ENCODE measurements at regions not wholly inside any gene's neighbourhood (a gene's known extent, or its start where the extent isn't known, plus 50 kb on each side); places are given as distances from the start of the nearest gene placed in this dataset.

DNA sequence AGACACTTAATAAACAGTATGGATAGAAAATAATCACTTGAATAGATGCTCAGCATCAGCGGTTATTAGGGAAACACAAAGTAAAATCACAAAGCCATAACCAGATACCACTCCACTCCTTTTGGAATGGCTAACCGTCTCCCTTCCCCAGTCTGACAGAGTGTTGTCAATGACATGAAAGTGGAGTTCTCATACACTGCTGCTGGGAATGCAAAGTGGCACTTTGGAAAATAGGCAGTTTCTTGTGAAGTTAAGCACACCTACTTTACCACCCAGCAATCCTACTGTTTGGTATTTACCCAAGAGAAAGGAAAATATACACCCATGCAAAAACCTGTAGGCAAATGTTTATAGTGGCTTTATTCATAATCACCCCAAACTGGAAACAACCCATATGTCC lies 81.0 kb upstream of the KLHL25 start:
- Histone ChIP-seq H3K4me3 (ENCODE audit: low read depth in 2 of 2, low read length in 1 of 2) (no peak overlapping the region), H3K36me3 (replicated peaks in 1 of 2; ENCODE audit: control insufficient read depth in 1 of 2, insufficient read depth in 2 of 2, low read length in 1 of 2) (no peaks in the 10 kb centered on the region), H3K9ac (no peak overlapping the region), H3K27ac (ENCODE audit: low read depth in 2 of 2, low read length in 1 of 2) (no peak overlapping the region), H3K27me3 (ENCODE audit: insufficient read depth) (no peaks in the 10 kb centered on the region), H3K9me3 (no peaks in the 10 kb centered on the region), H3K4me2 (no peak overlapping the region), H3K9me2 (no peaks in the 10 kb centered on the region), H2AFZ (ENCODE audit: low read depth) (no peak overlapping the region), H4K20me1 (ENCODE audit: insufficient read depth) (no peaks in the 10 kb centered on the region), H3K4me1 (ENCODE audit: control insufficient read depth in 1 of 2, insufficient read depth in 2 of 2, low read depth in 1 of 2, low read length in 1 of 2) (no peaks in the 10 kb centered on the region; a peak in 1 of 4 replicates), H3K79me2 (ENCODE audit: insufficient read depth) (no peaks in the 10 kb centered on the region), H3F3A (replicated peaks; ENCODE audit: insufficient read depth) (no peaks in the 10 kb centered on the region)
- no peak for DNase-seq
- POLR2A ChIA-PET = no interaction called here
- CTCF ChIA-PET = interaction anchor here (4.1 kb wide), 1 partner anchor 11 kb away, joined by 24 read pairs; no protein-coding TSS in a partner anchor
- TF ChIP-seq POLR2AphosphoS5 (IDR thresholded peaks at IDR 0.05; ENCODE audit: low read depth, low read length) (no peak), SMC3 (IDR thresholded peaks at IDR 0.05; ENCODE audit: low read depth, low read length) (no peak), GABPA (IDR thresholded peaks at IDR 0.05; ENCODE audit: low read depth) (no peak), EZH2phosphoT487 (IDR thresholded peaks at IDR 0.05; ENCODE audit: borderline replicate concordance, low read depth) (no peak), FOSL2 (IDR thresholded peaks at IDR 0.05; ENCODE audit: borderline replicate concordance, low read depth) (no peak), ELF1 (IDR thresholded peaks at IDR 0.05) (no peak), FOXM1 (IDR thresholded peaks at IDR 0.05; ENCODE audit: low read depth) (no peak), YY1 (IDR thresholded peaks at IDR 0.05; ENCODE audit: low read depth) (no peak), JUND (IDR thresholded peaks at IDR 0.05) (no peak), TCF12 (IDR thresholded peaks at IDR 0.05) (no peak), TEAD4 (IDR thresholded peaks at IDR 0.05; ENCODE audit: borderline replicate concordance, insufficient read depth) (no peak)
- TF ChIP-seq, protein P1, sequence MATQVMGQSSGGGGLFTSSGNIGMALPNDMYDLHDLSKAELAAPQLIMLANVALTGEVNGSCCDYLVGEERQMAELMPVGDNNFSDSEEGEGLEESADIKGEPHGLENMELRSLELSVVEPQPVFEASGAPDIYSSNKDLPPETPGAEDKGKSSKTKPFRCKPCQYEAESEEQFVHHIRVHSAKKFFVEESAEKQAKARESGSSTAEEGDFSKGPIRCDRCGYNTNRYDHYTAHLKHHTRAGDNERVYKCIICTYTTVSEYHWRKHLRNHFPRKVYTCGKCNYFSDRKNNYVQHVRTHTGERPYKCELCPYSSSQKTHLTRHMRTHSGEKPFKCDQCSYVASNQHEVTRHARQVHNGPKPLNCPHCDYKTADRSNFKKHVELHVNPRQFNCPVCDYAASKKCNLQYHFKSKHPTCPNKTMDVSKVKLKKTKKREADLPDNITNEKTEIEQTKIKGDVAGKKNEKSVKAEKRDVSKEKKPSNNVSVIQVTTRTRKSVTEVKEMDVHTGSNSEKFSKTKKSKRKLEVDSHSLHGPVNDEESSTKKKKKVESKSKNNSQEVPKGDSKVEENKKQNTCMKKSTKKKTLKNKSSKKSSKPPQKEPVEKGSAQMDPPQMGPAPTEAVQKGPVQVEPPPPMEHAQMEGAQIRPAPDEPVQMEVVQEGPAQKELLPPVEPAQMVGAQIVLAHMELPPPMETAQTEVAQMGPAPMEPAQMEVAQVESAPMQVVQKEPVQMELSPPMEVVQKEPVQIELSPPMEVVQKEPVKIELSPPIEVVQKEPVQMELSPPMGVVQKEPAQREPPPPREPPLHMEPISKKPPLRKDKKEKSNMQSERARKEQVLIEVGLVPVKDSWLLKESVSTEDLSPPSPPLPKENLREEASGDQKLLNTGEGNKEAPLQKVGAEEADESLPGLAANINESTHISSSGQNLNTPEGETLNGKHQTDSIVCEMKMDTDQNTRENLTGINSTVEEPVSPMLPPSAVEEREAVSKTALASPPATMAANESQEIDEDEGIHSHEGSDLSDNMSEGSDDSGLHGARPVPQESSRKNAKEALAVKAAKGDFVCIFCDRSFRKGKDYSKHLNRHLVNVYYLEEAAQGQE (IDR thresholded peaks at IDR 0.05; ENCODE audit: low read depth, low read length) = no peak
- TF ChIP-seq, protein P2, sequence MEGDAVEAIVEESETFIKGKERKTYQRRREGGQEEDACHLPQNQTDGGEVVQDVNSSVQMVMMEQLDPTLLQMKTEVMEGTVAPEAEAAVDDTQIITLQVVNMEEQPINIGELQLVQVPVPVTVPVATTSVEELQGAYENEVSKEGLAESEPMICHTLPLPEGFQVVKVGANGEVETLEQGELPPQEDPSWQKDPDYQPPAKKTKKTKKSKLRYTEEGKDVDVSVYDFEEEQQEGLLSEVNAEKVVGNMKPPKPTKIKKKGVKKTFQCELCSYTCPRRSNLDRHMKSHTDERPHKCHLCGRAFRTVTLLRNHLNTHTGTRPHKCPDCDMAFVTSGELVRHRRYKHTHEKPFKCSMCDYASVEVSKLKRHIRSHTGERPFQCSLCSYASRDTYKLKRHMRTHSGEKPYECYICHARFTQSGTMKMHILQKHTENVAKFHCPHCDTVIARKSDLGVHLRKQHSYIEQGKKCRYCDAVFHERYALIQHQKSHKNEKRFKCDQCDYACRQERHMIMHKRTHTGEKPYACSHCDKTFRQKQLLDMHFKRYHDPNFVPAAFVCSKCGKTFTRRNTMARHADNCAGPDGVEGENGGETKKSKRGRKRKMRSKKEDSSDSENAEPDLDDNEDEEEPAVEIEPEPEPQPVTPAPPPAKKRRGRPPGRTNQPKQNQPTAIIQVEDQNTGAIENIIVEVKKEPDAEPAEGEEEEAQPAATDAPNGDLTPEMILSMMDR (IDR thresholded peaks at IDR 0.05) = no peak
- TF ChIP-seq, protein P3, sequence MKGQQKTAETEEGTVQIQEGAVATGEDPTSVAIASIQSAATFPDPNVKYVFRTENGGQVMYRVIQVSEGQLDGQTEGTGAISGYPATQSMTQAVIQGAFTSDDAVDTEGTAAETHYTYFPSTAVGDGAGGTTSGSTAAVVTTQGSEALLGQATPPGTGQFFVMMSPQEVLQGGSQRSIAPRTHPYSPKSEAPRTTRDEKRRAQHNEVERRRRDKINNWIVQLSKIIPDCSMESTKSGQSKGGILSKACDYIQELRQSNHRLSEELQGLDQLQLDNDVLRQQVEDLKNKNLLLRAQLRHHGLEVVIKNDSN (IDR thresholded peaks at IDR 0.05; ENCODE audit: borderline replicate concordance, low read depth) = no peak
- TF ChIP-seq, protein P4, sequence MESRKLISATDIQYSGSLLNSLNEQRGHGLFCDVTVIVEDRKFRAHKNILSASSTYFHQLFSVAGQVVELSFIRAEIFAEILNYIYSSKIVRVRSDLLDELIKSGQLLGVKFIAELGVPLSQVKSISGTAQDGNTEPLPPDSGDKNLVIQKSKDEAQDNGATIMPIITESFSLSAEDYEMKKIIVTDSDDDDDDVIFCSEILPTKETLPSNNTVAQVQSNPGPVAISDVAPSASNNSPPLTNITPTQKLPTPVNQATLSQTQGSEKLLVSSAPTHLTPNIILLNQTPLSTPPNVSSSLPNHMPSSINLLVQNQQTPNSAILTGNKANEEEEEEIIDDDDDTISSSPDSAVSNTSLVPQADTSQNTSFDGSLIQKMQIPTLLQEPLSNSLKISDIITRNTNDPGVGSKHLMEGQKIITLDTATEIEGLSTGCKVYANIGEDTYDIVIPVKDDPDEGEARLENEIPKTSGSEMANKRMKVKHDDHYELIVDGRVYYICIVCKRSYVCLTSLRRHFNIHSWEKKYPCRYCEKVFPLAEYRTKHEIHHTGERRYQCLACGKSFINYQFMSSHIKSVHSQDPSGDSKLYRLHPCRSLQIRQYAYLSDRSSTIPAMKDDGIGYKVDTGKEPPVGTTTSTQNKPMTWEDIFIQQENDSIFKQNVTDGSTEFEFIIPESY (IDR thresholded peaks at IDR 0.05; ENCODE audit: borderline replicate concordance, low read depth) = no peak
- WGBS (ENCODE audit: low lambda C conversion rate) = 66% methylated on average over 2 of the region's 2 CpGs

Data from SK-N-SH (cell line).